OCI-LY7 (cell line): ENCODE measurements at regions not wholly inside any gene's neighbourhood (a gene's known extent, or its start where the extent isn't known, plus 50 kb on each side); places are given as distances from the start of the nearest gene placed in this dataset.

ENCODE experiments used
- BruUV-seq: library from RNA; stranded (reverse); fragments of 400-500 nt; replicated peaks from 2 replicates; lab custom pipeline; 2021; lab: Mats Ljungman, UMichigan
- CTCF ChIA-PET: fragments of 300-600 bp; sonication (Branson Sonifier 250); formaldehyde crosslinking; loops from one replicate; lab custom pipeline; 2022; ENCODE audit warnings: antibody characterized with exemption; ENCODE audit not compliant: unreplicated experiment; lab: Charles Lee
- POLR2A ChIA-PET: fragments of 300-600 bp; sonication (Branson Sonifier 250); formaldehyde crosslinking; loops from one replicate; lab custom pipeline; 2022; ENCODE audit warnings: antibody characterized with exemption; lab: Charles Lee
- DNase-seq: peaks from one replicate; pipeline ENCODE4 v3.0.0-alpha.2; 2015; ENCODE audit warnings: low spot score
- H2AFZ ChIP-seq: fragments of 200-600 bp; sonication (generic), shearing (Covaris generic); 2 replicates; pipeline ENCODE4 v1.6.1; 2014; ENCODE audit warnings: mild to moderate bottlenecking, antibody characterized with exemption, low read length, moderate library complexity
- H3K27ac ChIP-seq: fragments of 200-600 bp; sonication (generic); 2 replicates; pipeline ENCODE4 v1.5.1; 2014; ENCODE audit warnings: mixed run types, low read depth, mild to moderate bottlenecking, moderate library complexity, low read length, inconsistent platforms; ENCODE audit not compliant: poor library complexity, severe bottlenecking
- H3K36me3 ChIP-seq: fragments of 200-600 bp; sonication (generic); 2 replicates; pipeline ENCODE4 v1.6.1; 2014; ENCODE audit warnings: mild to moderate bottlenecking, antibody characterized with exemption, low read length, moderate library complexity, mixed read lengths; ENCODE audit not compliant: insufficient read depth
- H3K4me1 ChIP-seq: fragments of 200-600 bp; sonication (generic); 2 replicates; pipeline ENCODE4 v1.5.1; 2014; ENCODE audit warnings: mild to moderate bottlenecking, low read length; ENCODE audit not compliant: insufficient read depth, poor library complexity, severe bottlenecking
- H3K4me2 ChIP-seq: fragments of 200-600 bp; sonication (generic); 2 replicates; pipeline ENCODE4 v1.6.1; 2014; ENCODE audit warnings: mild to moderate bottlenecking, low read length
- H3K4me3 ChIP-seq: fragments of 200-600 bp; sonication (generic); 2 replicates; pipeline ENCODE4 v1.5.1; 2014; ENCODE audit warnings: mild to moderate bottlenecking, low read depth, low read length; ENCODE audit not compliant: poor library complexity, severe bottlenecking
- H3K79me2 ChIP-seq: fragments of 200-600 bp; sonication (generic); 2 replicates; pipeline ENCODE4 v1.6.1; 2016; ENCODE audit warnings: low read depth, mild to moderate bottlenecking, low read length, moderate library complexity, mixed read lengths; ENCODE audit not compliant: insufficient read depth
- H3K9me2 ChIP-seq: fragments of 200-600 bp; sonication (generic); 2 replicates; pipeline ENCODE4 v1.6.1; 2016; ENCODE audit warnings: mild to moderate bottlenecking, low read length, mixed read lengths; ENCODE audit not compliant: insufficient read depth
- H3K9me3 ChIP-seq: fragments of 200-600 bp; sonication (generic); 2 replicates; pipeline ENCODE4 v1.6.1; 2014; ENCODE audit warnings: mild to moderate bottlenecking, mixed run types, low read length, mixed read lengths
- H4K20me1 ChIP-seq: fragments of 200-600 bp; sonication (generic); 2 replicates; pipeline ENCODE4 v1.6.1; 2014; ENCODE audit warnings: mild to moderate bottlenecking, antibody characterized with exemption, low read length, moderate library complexity, mixed read lengths; ENCODE audit not compliant: insufficient read depth
- CTCF ChIP-seq: fragments of 200-600 bp; sonication (generic); conservative IDR thresholded peaks from 2 replicates; pipeline ENCODE4 v1.5.1; 2014; ENCODE audit warnings: mild to moderate bottlenecking, antibody characterized with exemption, low read length, moderate library complexity, mixed read lengths
- EZH2phosphoT487 ChIP-seq: fragments of 200-600 bp; sonication (generic); IDR thresholded peaks from 2 replicates; pipeline ENCODE4 v1.6.1; 2018; ENCODE audit warnings: low read depth, borderline replicate concordance, mild to moderate bottlenecking, mixed run types, antibody characterized with exemption, low read length, moderate library complexity, mixed read lengths
- intact Hi-C: fragments of 100-400 bp; cut with micrococcal nuclease; formaldehyde crosslinking; loops from one replicate; pipeline ENCODE4 v1.10.0; 2022; ENCODE audit not compliant: unreplicated experiment

- BruUV-seq = no TSS peak
- H3K36me3 ChIP-seq = no peaks in the 10 kb centered on the region
- H3K4me1 ChIP-seq = no peaks in the 10 kb centered on the region
- no peak overlapping the region for H3K27ac ChIP-seq
- H3K9me2 ChIP-seq = no peaks in the 10 kb centered on the region
- H3K9me3 ChIP-seq = no peaks in the 10 kb centered on the region
- no peak for DNase-seq
- no peak overlapping the region for H3K4me2 ChIP-seq
- ChIA-PET POLR2A (interaction anchor here (1.0 kb wide), 1 partner anchor 11 kb away, joined by 3 read pairs; no protein-coding TSS in a partner anchor), CTCF (no interaction called here)
- H2AFZ ChIP-seq = no peak overlapping the region
- no peaks in the 10 kb centered on the region for H4K20me1 ChIP-seq
- H3K79me2 ChIP-seq = no peaks in the 10 kb centered on the region
- TF ChIP-seq EZH2phosphoT487 (no peak), CTCF (no peak)
- intact Hi-C loops = no loop called here
- no peak overlapping the region for H3K4me3 ChIP-seq
Measured at GRCh38 chr6:8583291-8583690, 147.9 kb upstream of the SLC35B3 start.

- ChIA-PET POLR2A (interaction anchor here (1.1 kb wide), 1 partner anchor 8 kb away, joined by 3 read pairs; no protein-coding TSS in a partner anchor), CTCF (no interaction called here)
- H3K27ac ChIP-seq = no peak overlapping the region
- no peaks in the 10 kb centered on the region for H4K20me1 ChIP-seq
- no peaks in the 10 kb centered on the region for H3K36me3 ChIP-seq
- no peak overlapping the region for H3K4me3 ChIP-seq
- no peaks in the 10 kb centered on the region for H3K79me2 ChIP-seq
- H3K4me2 ChIP-seq = no peak overlapping the region
- intact Hi-C loops = no loop called here
- H3K9me3 ChIP-seq = no peaks in the 10 kb centered on the region
- no peak for TF ChIP-seq EZH2phosphoT487
- no peak for TF ChIP-seq CTCF
- H3K4me1 ChIP-seq = no peaks in the 10 kb centered on the region
- no peaks in the 10 kb centered on the region for H3K9me2 ChIP-seq
- no peak overlapping the region for H2AFZ ChIP-seq
- DNase-seq = no peak
- no TSS peak for BruUV-seq
Measured at GRCh38 chr6:8579372-8579771, 144.0 kb upstream of the SLC35B3 start.

- ChIA-PET CTCF (no interaction called here), POLR2A (no interaction called here)
- DNase-seq = no peak
- no peaks in the 10 kb centered on the region for H4K20me1 ChIP-seq
- H3K27ac ChIP-seq = no peak overlapping the region
- no peak overlapping the region for H2AFZ ChIP-seq
- intact Hi-C loops = no loop called here
- TF ChIP-seq CTCF (no peak), EZH2phosphoT487 (no peak)
- no peaks in the 10 kb centered on the region for H3K36me3 ChIP-seq
- H3K4me1 ChIP-seq = no peaks in the 10 kb centered on the region
- no peaks in the 10 kb centered on the region for H3K9me3 ChIP-seq
- H3K9me2 ChIP-seq = no peaks in the 10 kb centered on the region
- BruUV-seq = no TSS peak
- no peaks in the 10 kb centered on the region for H3K79me2 ChIP-seq
- H3K4me2 ChIP-seq = no peak overlapping the region
- H3K4me3 ChIP-seq = no peak overlapping the region
Measured at GRCh38 chr6:8578006-8578405, 142.7 kb upstream of the SLC35B3 start.
